H1 (cell line): ENCODE measurements at regions not wholly inside any gene's neighbourhood (a gene's known extent, or its start where the extent isn't known, plus 50 kb on each side); places are given as distances from the start of the nearest gene placed in this dataset.

Experiments
- ATF3 ChIP-seq: IDR thresholded peaks from 2 replicates; pipeline ENCODE4 v1.6.1; 2011; ENCODE audit warnings: low read depth, mild to moderate bottlenecking, low read length; ENCODE audit not compliant: insufficient read depth
- CTCF ChIP-seq, 3 experiments: IDR thresholded peaks; 1 replicate in 2 of 3; 2 replicates in 1 of 3; pipeline versions ENCODE4 v1.5.1 to v1.6.1; 2011; ENCODE audit warnings: low read length in 3 of 3, mild to moderate bottlenecking in 3 of 3, inconsistent platforms in 2 of 3, low read depth in 1 of 3, moderate library complexity in 1 of 3; ENCODE audit not compliant: insufficient read depth in 1 of 3; ENCODE audit errors: control extremely low read depth in 1 of 3
- EGR1 ChIP-seq: IDR thresholded peaks from 2 replicates; pipeline ENCODE4 v1.6.1; 2011; ENCODE audit warnings: low read depth, low read length, borderline replicate concordance
- PHF8 ChIP-seq: fragments of 200-600 bp; sonication (generic); conservative IDR thresholded peaks from 2 replicates; pipeline ENCODE4 v1.7.1; 2012; ENCODE audit warnings: low read depth, mild to moderate bottlenecking, inconsistent platforms, low read length, moderate library complexity
- POLR2A ChIP-seq, 2 experiments: IDR thresholded peaks; 1 replicate in 1 of 2; 2 replicates in 1 of 2; pipeline ENCODE4 v1.6.1; 2011; ENCODE audit warnings: low read depth in 2 of 2, low read length in 2 of 2, mild to moderate bottlenecking in 2 of 2; ENCODE audit errors: control extremely low read depth in 1 of 2
- RBBP5 ChIP-seq: IDR thresholded peaks from 2 replicates; pipeline ENCODE4 v1.7.1; 2012; ENCODE audit warnings: low read depth, mild to moderate bottlenecking, inconsistent platforms, low read length, moderate library complexity, borderline replicate concordance
- YY1 ChIP-seq: IDR thresholded peaks from 2 replicates; pipeline ENCODE4 v1.6.1; 2011; ENCODE audit warnings: low read depth, mild to moderate bottlenecking, low read length

GRCh38 chr4:116361790-116362189, 723.6 kb downstream of the TRAM1L1 start:
- TF ChIP-seq CTCF (IDR thresholded peaks at IDR 0.05; ENCODE audit: control extremely low read depth in 1 of 3, insufficient read depth in 1 of 3, low read depth in 1 of 3, low read length in 3 of 3): no peak
- TF ChIP-seq YY1: no peak
- no peak for TF ChIP-seq POLR2A (IDR thresholded peaks at IDR 0.05; ENCODE audit: control extremely low read depth in 1 of 2, low read depth in 2 of 2, low read length in 2 of 2)
- no peak for TF ChIP-seq PHF8
- TF ChIP-seq EGR1: no peak
- TF ChIP-seq RBBP5: no peak
- no peak for TF ChIP-seq ATF3
